GM23338 (cell line): ENCODE measurements at regions not wholly inside any gene's neighbourhood (a gene's known extent, or its start where the extent isn't known, plus 50 kb on each side); places are given as distances from the start of the nearest gene placed in this dataset.

Experiments
- ATAC-seq: fragments of 200-7000 bp; cut with Tn5 transposase; 3 replicates; pipeline ENCODE4 v1.9.1; 2020
- DNase-seq: peaks from one replicate; pipeline ENCODE4 v3.0.0-alpha.2; 2015; ENCODE audit warnings: low spot score
- H2AFZ ChIP-seq: fragments of 200-600 bp; sonication (generic); 2 replicates; pipeline ENCODE4 v1.8.0; 2016; ENCODE audit warnings: antibody characterized with exemption, mild to moderate bottlenecking, moderate library complexity
- H3F3A ChIP-seq: fragments of 200-600 bp; sonication (generic); replicated peaks from 2 replicates; pipeline ENCODE4 v1.8.0; 2017; ENCODE audit warnings: antibody characterized with exemption, mixed run types, low read depth
- H3K27ac ChIP-seq: fragments of 200-600 bp; sonication (generic); 2 replicates; pipeline ENCODE4 v1.6.1; 2016; ENCODE audit warnings: low read depth
- H3K27me3 ChIP-seq: fragments of 200-600 bp; sonication (generic); 2 replicates; pipeline ENCODE4 v1.8.0; 2016; ENCODE audit warnings: mild to moderate bottlenecking, mixed run types, moderate library complexity; ENCODE audit not compliant: insufficient read depth
- H3K36me3 ChIP-seq: fragments of 200-600 bp; sonication (generic); 2 replicates; pipeline ENCODE4 v1.8.0; 2016; ENCODE audit warnings: mild to moderate bottlenecking; ENCODE audit not compliant: insufficient read depth
- H3K4me1 ChIP-seq: fragments of 200-600 bp; sonication (generic); 2 replicates; pipeline ENCODE4 v1.8.0; 2016; ENCODE audit warnings: mild to moderate bottlenecking, moderate library complexity; ENCODE audit not compliant: insufficient read depth
- H3K4me2 ChIP-seq: fragments of 200-600 bp; sonication (generic); 2 replicates; pipeline ENCODE4 v1.7.1; 2017; ENCODE audit warnings: mixed run types
- H3K4me3 ChIP-seq: fragments of 200-600 bp; sonication (generic); 2 replicates; pipeline ENCODE4 v1.6.1; 2016; ENCODE audit warnings: mixed run types
- H3K79me2 ChIP-seq: fragments of 200-600 bp; sonication (generic); replicated peaks from 2 replicates; pipeline ENCODE4 v1.8.0; 2017; ENCODE audit warnings: mild to moderate bottlenecking; ENCODE audit not compliant: insufficient read depth
- H3K9me2 ChIP-seq: fragments of 200-600 bp; sonication (generic); 2 replicates; pipeline ENCODE4 v1.8.0; 2017; ENCODE audit not compliant: insufficient read depth
- H4K20me1 ChIP-seq: fragments of 200-600 bp; sonication (generic); replicated peaks from 2 replicates; pipeline ENCODE4 v1.8.0; 2017; ENCODE audit warnings: mild to moderate bottlenecking; ENCODE audit not compliant: insufficient read depth
- H3K27ac Mint-ChIP-seq: 2 replicates; pipeline ENCODE4 v1.8.0; 2020; ENCODE audit warnings: inconsistent platforms, mild to moderate bottlenecking, moderate library complexity, mixed read lengths
- H3K27me3 Mint-ChIP-seq: 3 replicates; pipeline ENCODE4 v1.8.0; 2022; ENCODE audit warnings: low read depth, mild to moderate bottlenecking, moderate library complexity, mixed read lengths, inconsistent platforms; ENCODE audit not compliant: insufficient read depth, poor library complexity
- H3K36me3 Mint-ChIP-seq: 3 replicates; pipeline ENCODE4 v1.8.0; 2021; ENCODE audit warnings: low read depth, mild to moderate bottlenecking, inconsistent platforms, moderate library complexity, mixed read lengths
- H3K4me1 Mint-ChIP-seq: 3 replicates; pipeline ENCODE4 v1.8.0; 2020; ENCODE audit warnings: mild to moderate bottlenecking, inconsistent platforms, mixed read lengths
- H3K4me3 Mint-ChIP-seq: 3 replicates; pipeline ENCODE4 v1.8.0; 2021; ENCODE audit warnings: moderate library complexity, mild to moderate bottlenecking, inconsistent platforms, mixed read lengths
- H3K9me3 Mint-ChIP-seq: 3 replicates; pipeline ENCODE4 v1.8.0; 2020; ENCODE audit warnings: moderate library complexity, mild to moderate bottlenecking, inconsistent platforms, mixed read lengths
- CREB1 ChIP-seq: fragments of 250-450 bp; sonication (Bioruptor Pico); IDR thresholded peaks from 2 replicates; pipeline ENCODE4 v1.5.0; 2020; ENCODE audit warnings: low read depth, mild to moderate bottlenecking, moderate library complexity
- JUNB ChIP-seq: IDR thresholded peaks from one replicate; pipeline ENCODE4 v1.6.1; 2016; ENCODE audit warnings: antibody characterized with exemption; ENCODE audit not compliant: unreplicated experiment
- ZNF331 ChIP-seq: fragments of 250-450 bp; sonication (Bioruptor Pico); IDR thresholded peaks from 2 replicates; pipeline ENCODE4 v1.5.0; 2020; ENCODE audit warnings: low read depth, mild to moderate bottlenecking, moderate library complexity
- TF ChIP-seq, protein P1 (sequence below), 2 experiments: fragments of 200-600 bp in 1 of 2; sonication (generic) in 1 of 2; conservative IDR thresholded peaks; 2 replicates each; pipeline versions ENCODE4 v1.5.1 to v1.6.1; 2016 to 2017; ENCODE audit warnings: antibody characterized with exemption in 2 of 2, low read depth in 2 of 2, mild to moderate bottlenecking in 2 of 2, moderate library complexity in 1 of 2
- TF ChIP-seq, protein P2 (sequence below): IDR thresholded peaks from one replicate; pipeline ENCODE4 v1.6.1; 2018; ENCODE audit warnings: antibody characterized with exemption; ENCODE audit not compliant: unreplicated experiment
- TF ChIP-seq, protein P3 (sequence below): fragments of 250-450 bp; sonication (Bioruptor Pico); IDR thresholded peaks from 2 replicates; pipeline ENCODE4 v1.5.0; 2020; ENCODE audit warnings: mild to moderate bottlenecking, moderate library complexity

- TF ChIP-seq JUNB = no peak
These were observed 336.8 kb upstream of the RGMB start (continued) for GRCh38 chr5:98436667-98437066.

DNA sequence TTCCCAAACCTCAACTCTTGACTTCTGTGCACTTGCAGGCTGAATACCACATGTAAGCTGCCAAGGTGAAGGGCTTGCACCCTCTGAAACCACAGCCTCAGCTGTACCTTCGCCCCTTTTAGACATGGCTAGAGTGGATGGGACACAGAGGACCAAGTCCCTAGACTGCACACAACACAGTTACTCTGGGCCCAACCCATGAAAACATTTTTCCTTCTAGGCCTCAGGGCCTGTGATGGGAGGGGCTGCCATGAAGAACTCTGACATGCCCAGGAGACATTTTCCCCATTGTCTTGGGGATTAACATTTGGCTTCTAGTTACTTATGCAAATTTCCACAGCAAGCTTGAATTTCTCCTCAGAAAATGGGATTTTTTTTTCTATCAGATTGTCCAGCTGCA is 331.0 kb upstream of the RGMB start:
- Histone ChIP-seq H3K36me3 (no peaks in the 10 kb centered on the region), H3K79me2 (no peaks in the 10 kb centered on the region), H4K20me1 (no peaks in the 10 kb centered on the region), H2AFZ (no peak overlapping the region), H3F3A (no peaks in the 10 kb centered on the region), H3K27ac (no peak overlapping the region), H3K4me3 (no peak overlapping the region), H3K4me2 (no peak overlapping the region), H3K9me2 (no peaks in the 10 kb centered on the region), H3K27me3 (no peaks in the 10 kb centered on the region), H3K4me1 (no peaks in the 10 kb centered on the region)
- DNase-seq = no peak
- TF ChIP-seq, protein P1, sequence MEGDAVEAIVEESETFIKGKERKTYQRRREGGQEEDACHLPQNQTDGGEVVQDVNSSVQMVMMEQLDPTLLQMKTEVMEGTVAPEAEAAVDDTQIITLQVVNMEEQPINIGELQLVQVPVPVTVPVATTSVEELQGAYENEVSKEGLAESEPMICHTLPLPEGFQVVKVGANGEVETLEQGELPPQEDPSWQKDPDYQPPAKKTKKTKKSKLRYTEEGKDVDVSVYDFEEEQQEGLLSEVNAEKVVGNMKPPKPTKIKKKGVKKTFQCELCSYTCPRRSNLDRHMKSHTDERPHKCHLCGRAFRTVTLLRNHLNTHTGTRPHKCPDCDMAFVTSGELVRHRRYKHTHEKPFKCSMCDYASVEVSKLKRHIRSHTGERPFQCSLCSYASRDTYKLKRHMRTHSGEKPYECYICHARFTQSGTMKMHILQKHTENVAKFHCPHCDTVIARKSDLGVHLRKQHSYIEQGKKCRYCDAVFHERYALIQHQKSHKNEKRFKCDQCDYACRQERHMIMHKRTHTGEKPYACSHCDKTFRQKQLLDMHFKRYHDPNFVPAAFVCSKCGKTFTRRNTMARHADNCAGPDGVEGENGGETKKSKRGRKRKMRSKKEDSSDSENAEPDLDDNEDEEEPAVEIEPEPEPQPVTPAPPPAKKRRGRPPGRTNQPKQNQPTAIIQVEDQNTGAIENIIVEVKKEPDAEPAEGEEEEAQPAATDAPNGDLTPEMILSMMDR (conservative IDR thresholded peaks at IDR 0.05; ENCODE audit: low read depth in 2 of 2) = no peak
- no peak for TF ChIP-seq ZNF331 (CRISPR knock-in tag)
- TF ChIP-seq, protein P2, sequence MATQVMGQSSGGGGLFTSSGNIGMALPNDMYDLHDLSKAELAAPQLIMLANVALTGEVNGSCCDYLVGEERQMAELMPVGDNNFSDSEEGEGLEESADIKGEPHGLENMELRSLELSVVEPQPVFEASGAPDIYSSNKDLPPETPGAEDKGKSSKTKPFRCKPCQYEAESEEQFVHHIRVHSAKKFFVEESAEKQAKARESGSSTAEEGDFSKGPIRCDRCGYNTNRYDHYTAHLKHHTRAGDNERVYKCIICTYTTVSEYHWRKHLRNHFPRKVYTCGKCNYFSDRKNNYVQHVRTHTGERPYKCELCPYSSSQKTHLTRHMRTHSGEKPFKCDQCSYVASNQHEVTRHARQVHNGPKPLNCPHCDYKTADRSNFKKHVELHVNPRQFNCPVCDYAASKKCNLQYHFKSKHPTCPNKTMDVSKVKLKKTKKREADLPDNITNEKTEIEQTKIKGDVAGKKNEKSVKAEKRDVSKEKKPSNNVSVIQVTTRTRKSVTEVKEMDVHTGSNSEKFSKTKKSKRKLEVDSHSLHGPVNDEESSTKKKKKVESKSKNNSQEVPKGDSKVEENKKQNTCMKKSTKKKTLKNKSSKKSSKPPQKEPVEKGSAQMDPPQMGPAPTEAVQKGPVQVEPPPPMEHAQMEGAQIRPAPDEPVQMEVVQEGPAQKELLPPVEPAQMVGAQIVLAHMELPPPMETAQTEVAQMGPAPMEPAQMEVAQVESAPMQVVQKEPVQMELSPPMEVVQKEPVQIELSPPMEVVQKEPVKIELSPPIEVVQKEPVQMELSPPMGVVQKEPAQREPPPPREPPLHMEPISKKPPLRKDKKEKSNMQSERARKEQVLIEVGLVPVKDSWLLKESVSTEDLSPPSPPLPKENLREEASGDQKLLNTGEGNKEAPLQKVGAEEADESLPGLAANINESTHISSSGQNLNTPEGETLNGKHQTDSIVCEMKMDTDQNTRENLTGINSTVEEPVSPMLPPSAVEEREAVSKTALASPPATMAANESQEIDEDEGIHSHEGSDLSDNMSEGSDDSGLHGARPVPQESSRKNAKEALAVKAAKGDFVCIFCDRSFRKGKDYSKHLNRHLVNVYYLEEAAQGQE = no peak
- TF ChIP-seq, protein P3, sequence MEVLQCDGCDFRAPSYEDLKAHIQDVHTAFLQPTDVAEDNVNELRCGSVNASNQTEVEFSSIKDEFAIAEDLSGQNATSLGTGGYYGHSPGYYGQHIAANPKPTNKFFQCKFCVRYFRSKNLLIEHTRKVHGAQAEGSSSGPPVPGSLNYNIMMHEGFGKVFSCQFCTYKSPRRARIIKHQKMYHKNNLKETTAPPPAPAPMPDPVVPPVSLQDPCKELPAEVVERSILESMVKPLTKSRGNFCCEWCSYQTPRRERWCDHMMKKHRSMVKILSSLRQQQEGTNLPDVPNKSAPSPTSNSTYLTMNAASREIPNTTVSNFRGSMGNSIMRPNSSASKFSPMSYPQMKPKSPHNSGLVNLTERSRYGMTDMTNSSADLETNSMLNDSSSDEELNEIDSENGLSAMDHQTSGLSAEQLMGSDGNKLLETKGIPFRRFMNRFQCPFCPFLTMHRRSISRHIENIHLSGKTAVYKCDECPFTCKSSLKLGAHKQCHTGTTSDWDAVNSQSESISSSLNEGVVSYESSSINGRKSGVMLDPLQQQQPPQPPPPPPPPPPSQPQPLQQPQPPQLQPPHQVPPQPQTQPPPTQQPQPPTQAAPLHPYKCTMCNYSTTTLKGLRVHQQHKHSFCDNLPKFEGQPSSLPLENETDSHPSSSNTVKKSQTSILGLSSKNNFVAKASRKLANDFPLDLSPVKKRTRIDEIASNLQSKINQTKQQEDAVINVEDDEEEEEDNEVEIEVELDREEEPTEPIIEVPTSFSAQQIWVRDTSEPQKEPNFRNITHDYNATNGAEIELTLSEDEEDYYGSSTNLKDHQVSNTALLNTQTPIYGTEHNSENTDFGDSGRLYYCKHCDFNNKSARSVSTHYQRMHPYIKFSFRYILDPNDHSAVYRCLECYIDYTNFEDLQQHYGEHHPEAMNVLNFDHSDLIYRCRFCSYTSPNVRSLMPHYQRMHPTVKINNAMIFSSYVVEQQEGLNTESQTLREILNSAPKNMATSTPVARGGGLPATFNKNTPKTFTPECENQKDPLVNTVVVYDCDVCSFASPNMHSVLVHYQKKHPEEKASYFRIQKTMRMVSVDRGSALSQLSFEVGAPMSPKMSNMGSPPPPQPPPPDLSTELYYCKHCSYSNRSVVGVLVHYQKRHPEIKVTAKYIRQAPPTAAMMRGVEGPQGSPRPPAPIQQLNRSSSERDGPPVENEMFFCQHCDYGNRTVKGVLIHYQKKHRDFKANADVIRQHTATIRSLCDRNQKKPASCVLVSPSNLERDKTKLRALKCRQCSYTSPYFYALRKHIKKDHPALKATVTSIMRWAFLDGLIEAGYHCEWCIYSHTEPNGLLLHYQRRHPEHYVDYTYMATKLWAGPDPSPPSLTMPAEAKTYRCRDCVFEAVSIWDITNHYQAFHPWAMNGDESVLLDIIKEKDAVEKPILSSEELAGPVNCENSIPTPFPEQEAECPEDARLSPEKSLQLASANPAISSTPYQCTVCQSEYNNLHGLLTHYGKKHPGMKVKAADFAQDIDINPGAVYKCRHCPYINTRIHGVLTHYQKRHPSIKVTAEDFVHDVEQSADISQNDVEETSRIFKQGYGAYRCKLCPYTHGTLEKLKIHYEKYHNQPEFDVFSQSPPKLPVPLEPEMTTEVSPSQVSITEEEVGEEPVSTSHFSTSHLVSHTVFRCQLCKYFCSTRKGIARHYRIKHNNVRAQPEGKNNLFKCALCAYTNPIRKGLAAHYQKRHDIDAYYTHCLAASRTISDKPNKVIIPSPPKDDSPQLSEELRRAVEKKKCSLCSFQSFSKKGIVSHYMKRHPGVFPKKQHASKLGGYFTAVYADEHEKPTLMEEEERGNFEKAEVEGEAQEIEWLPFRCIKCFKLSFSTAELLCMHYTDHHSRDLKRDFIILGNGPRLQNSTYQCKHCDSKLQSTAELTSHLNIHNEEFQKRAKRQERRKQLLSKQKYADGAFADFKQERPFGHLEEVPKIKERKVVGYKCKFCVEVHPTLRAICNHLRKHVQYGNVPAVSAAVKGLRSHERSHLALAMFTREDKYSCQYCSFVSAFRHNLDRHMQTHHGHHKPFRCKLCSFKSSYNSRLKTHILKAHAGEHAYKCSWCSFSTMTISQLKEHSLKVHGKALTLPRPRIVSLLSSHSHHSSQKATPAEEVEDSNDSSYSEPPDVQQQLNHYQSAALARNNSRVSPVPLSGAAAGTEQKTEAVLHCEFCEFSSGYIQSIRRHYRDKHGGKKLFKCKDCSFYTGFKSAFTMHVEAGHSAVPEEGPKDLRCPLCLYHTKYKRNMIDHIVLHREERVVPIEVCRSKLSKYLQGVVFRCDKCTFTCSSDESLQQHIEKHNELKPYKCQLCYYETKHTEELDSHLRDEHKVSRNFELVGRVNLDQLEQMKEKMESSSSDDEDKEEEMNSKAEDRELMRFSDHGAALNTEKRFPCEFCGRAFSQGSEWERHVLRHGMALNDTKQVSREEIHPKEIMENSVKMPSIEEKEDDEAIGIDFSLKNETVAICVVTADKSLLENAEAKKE (CRISPR knock-in tag) = no peak
- no peak for TF ChIP-seq CREB1 (CRISPR knock-in tag)
- H3K9me3 Mint-ChIP-seq = peaks cover 31% of the 10 kb centered on the region
- ATAC-seq = no peak
- H3K27ac Mint-ChIP-seq = no peak overlapping the region
- no peak overlapping the region for H3K4me3 Mint-ChIP-seq
- peaks cover 28% of the 10 kb centered on the region for H3K36me3 Mint-ChIP-seq
- no peaks in the 10 kb centered on the region for H3K4me1 Mint-ChIP-seq
- H3K27me3 Mint-ChIP-seq = no peaks in the 10 kb centered on the region
